Thoracic aorta (tissue), 2 donors: ENCODE measurements at regions not wholly inside any gene's neighbourhood (a gene's known extent, or its start where the extent isn't known, plus 50 kb on each side); places are given as distances from the start of the nearest gene placed in this dataset.
"Not testable (repeated sequence)": the region's sequence is repeated elsewhere in the genome, so short reads cannot be mapped to it uniquely, and the experiment has no call there.

Source experiments
- ATAC-seq: fragments of 150-250 bp; one replicate; pipeline ENCODE4 v1.8.0; 2017; ENCODE audit warnings: low read depth; ENCODE audit not compliant: insufficient number of reproducible peaks, low FRiP score
- DNase-seq: peaks from one replicate; pipeline ENCODE4 v3.0.0-alpha.2; 2020; ENCODE audit warnings: low spot score
- H3K27ac ChIP-seq, 2 donors: fragments of 200-600 bp; sonication (generic); 1 replicate in 1 of 2; 2 replicates in 1 of 2; pipeline ENCODE4 v1.5.1; 2016; ENCODE audit warnings: mild to moderate bottlenecking in 2 of 2, moderate library complexity in 2 of 2
- H3K27me3 ChIP-seq: fragments of 200-600 bp; sonication (generic); replicated peaks from 2 replicates; pipeline ENCODE4 v1.6.0; 2016; ENCODE audit warnings: mild to moderate bottlenecking; ENCODE audit not compliant: insufficient read depth
- H3K36me3 ChIP-seq: fragments of 200-600 bp; sonication (generic); one replicate; pipeline ENCODE4 v1.5.1; 2016
- H3K4me1 ChIP-seq, 2 donors: fragments of 200-600 bp; sonication (generic); 1 replicate in 1 of 2; 2 replicates in 1 of 2; pipeline versions ENCODE4 v1.5.1 to v1.6.0; 2016; ENCODE audit warnings: low read depth in 2 of 2, mild to moderate bottlenecking in 1 of 2; ENCODE audit not compliant: control insufficient read depth in 1 of 2
- H3K4me3 ChIP-seq: fragments of 200-600 bp; sonication (generic); 2 replicates; pipeline ENCODE4 v1.5.1; 2016; ENCODE audit warnings: mild to moderate bottlenecking
- H3K9me3 ChIP-seq: fragments of 200-600 bp; sonication (generic); 2 replicates; pipeline ENCODE4 v1.5.1; 2016
- TF ChIP-seq, protein P1 (sequence below): fragments of 200-600 bp; sonication (generic); IDR thresholded peaks from one replicate; pipeline ENCODE4 v1.5.1; 2019; ENCODE audit warnings: antibody characterized with exemption

DNA sequence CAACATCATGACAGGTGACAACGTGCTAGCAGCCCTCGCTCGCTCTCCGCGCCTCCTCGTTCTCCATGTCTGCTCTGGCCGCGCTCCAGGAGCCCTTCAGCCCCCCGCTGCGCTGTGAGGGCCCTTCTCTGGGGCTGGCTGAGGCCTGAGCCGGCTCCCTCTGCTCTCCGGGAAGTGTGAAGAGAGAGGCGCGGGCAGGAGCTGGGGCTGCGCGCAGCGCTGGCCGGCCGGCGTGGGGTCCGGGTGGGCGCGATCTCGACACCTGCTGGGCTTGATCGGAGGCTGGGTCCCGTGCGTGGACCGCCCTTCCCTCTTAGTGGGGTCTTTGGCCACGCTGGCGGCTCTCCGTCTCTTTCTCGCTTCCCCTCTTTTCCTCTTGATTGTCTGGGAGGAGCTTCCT is 195.5 kb downstream of the ANKRD30BL start:
- no peak for ATAC-seq
- DNase-seq, result no peak
- H3K4me3 ChIP-seq, result no peak overlapping the region

DNA sequence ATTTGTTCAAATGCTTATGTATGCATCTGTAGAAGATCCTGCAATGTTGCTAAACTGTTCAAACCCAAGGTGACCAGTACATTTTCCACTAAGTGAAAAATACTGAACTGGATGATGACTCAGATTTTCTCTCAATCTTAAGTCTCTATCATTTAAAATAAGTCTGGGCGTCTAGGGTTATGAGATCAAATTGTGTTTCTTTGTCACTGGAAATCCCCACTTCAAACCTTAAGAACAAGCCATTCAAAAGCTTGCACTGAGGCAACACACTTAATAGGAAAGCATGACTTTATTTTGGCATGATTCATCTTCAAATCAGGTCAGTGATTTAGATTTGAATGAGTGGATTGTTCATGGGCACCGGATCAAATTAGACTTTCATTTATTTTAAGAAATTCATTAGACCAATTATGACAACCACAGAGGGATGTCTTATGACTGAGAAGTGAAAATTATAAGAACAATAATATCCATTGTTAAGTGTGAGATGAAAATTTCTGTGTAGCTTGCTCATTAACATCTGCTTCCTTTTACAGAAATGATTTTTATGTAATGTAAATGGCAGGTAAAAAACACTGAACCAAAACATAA is 203.6 kb downstream of the ANKRD30BL start:
- DNase-seq, H3K4me1 ChIP-seq: not testable (repeated sequence)

More for the DNA sequence above, 195.5 kb downstream of the ANKRD30BL start:
- H3K4me1 ChIP-seq, result no peaks in the 10 kb centered on the region
- no peaks in the 10 kb centered on the region for H3K27me3 ChIP-seq
- no peaks in the 10 kb centered on the region for H3K36me3 ChIP-seq
- no peak overlapping the region for H3K27ac ChIP-seq
- TF ChIP-seq, protein P1, sequence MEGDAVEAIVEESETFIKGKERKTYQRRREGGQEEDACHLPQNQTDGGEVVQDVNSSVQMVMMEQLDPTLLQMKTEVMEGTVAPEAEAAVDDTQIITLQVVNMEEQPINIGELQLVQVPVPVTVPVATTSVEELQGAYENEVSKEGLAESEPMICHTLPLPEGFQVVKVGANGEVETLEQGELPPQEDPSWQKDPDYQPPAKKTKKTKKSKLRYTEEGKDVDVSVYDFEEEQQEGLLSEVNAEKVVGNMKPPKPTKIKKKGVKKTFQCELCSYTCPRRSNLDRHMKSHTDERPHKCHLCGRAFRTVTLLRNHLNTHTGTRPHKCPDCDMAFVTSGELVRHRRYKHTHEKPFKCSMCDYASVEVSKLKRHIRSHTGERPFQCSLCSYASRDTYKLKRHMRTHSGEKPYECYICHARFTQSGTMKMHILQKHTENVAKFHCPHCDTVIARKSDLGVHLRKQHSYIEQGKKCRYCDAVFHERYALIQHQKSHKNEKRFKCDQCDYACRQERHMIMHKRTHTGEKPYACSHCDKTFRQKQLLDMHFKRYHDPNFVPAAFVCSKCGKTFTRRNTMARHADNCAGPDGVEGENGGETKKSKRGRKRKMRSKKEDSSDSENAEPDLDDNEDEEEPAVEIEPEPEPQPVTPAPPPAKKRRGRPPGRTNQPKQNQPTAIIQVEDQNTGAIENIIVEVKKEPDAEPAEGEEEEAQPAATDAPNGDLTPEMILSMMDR, result no peak
- H3K9me3 ChIP-seq, result no peaks in the 10 kb centered on the region

GRCh38 chr2:131948641-131949040 is 213.1 kb downstream of the ANKRD30BL start:
- DNase-seq, H3K36me3 ChIP-seq, H3K9me3 ChIP-seq, H3K27ac ChIP-seq, H3K4me3 ChIP-seq, H3K4me1 ChIP-seq, H3K27me3 ChIP-seq, ATAC-seq: not testable (repeated sequence)

More for the DNA sequence above, 203.6 kb downstream of the ANKRD30BL start:
- H3K9me3 ChIP-seq, H3K27ac ChIP-seq, ATAC-seq, H3K27me3 ChIP-seq, H3K4me3 ChIP-seq, H3K36me3 ChIP-seq: not testable (repeated sequence)

DNA sequence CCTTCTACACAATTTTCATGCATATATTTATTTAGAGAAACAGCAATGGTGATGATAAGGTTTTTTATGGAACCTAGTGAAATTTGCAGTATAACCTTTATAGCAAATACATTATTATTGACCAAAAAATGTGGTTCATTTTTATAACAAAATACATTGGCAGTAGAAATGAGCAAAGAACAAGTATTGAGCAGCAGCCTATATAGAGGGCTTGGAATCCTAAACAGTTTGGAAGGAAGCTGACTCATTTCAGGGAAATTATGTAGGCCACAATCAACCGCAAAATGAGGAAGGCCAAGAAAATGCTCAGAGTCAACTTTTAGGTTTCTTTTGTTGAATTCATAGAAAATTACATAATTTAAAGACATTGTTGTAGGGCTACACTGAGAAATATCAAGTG is 238.5 kb downstream of the ANKRD30BL start:
- not testable (repeated sequence) for H3K36me3 ChIP-seq, H3K4me3 ChIP-seq, H3K4me1 ChIP-seq, ATAC-seq, DNase-seq, H3K27ac ChIP-seq, H3K27me3 ChIP-seq, H3K9me3 ChIP-seq

- H3K9me3 ChIP-seq, H3K4me1 ChIP-seq, H3K27me3 ChIP-seq, DNase-seq, H3K36me3 ChIP-seq, H3K4me3 ChIP-seq, ATAC-seq, H3K27ac ChIP-seq: not testable (repeated sequence)
These were observed 238.9 kb downstream of the ANKRD30BL start for GRCh38 chr2:131922854-131923253.
